GM13977 (cell line): ENCODE measurements at regions not wholly inside any gene's neighbourhood (a gene's known extent, or its start where the extent isn't known, plus 50 kb on each side); places are given as distances from the start of the nearest gene placed in this dataset.

ENCODE experiments used
- DNase-seq: peaks from one replicate; pipeline ENCODE4 v3.0.0; 2012; ENCODE audit warnings: low spot score
- in situ Hi-C: fragments of 300-500 bp; cut with MboI; formaldehyde crosslinking; loops from one replicate; pipeline ENCODE4 v1.12.0; 2022; ENCODE audit warnings: low sequenced_read_pairs, low pct_unique_long_range_greater_than_20kb, mixed read lengths, inconsistent platforms; ENCODE audit not compliant: unreplicated experiment
- TF ChIP-seq, protein P1 (sequence below): IDR thresholded peaks from 2 replicates; pipeline ENCODE4 v1.5.1; 2012; ENCODE audit warnings: mild to moderate bottlenecking, control low read depth; ENCODE audit not compliant: insufficient read depth; ENCODE audit errors: extremely low read depth, missing control alignments

DNA sequence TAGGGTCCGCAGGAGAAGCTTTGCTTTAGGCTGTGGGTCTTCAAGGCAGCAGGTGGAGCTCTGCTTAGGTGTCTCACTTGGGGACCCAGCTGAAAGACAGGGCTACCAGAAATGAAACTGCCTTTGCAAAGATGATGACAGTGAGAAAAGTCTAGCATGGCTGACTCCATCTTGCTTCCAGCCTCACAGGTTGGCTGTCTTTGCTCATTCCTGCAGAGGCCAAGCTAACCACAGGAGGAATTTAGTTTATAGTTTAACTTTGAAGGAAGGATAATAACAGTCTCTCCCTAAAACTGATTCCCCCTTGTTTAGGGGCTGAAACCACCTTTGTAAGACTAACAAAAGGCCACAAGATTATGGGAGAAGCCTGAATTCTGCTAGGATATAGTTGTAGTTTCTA, 252.4 kb downstream of the UQCRFS1 start:
- TF ChIP-seq, protein P1, sequence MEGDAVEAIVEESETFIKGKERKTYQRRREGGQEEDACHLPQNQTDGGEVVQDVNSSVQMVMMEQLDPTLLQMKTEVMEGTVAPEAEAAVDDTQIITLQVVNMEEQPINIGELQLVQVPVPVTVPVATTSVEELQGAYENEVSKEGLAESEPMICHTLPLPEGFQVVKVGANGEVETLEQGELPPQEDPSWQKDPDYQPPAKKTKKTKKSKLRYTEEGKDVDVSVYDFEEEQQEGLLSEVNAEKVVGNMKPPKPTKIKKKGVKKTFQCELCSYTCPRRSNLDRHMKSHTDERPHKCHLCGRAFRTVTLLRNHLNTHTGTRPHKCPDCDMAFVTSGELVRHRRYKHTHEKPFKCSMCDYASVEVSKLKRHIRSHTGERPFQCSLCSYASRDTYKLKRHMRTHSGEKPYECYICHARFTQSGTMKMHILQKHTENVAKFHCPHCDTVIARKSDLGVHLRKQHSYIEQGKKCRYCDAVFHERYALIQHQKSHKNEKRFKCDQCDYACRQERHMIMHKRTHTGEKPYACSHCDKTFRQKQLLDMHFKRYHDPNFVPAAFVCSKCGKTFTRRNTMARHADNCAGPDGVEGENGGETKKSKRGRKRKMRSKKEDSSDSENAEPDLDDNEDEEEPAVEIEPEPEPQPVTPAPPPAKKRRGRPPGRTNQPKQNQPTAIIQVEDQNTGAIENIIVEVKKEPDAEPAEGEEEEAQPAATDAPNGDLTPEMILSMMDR: no peak
- DNase-seq: no peak
- in situ Hi-C loops: no loop called here

DNA sequence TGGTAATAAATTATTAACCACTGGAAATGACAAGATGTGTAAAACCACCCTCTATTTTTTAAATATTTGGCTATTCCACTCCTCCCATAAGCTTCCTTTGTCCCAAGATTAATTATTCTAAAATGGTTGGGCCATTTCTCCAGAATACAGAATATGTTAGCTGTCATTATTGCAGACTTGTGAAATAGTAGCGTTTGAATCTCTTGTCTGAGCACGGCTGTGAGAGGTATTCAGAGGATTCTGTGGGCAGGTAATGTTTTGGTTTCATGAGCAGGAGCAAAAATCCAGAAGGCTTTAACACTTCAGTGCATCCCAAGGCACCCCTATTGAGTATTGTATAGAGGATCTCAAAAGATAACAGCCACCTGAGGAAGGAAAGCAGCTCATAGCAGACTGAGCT, 256.0 kb downstream of the UQCRFS1 start:
- no peak for DNase-seq
- in situ Hi-C loops: no loop called here
- TF ChIP-seq, protein P1: no peak

DNA sequence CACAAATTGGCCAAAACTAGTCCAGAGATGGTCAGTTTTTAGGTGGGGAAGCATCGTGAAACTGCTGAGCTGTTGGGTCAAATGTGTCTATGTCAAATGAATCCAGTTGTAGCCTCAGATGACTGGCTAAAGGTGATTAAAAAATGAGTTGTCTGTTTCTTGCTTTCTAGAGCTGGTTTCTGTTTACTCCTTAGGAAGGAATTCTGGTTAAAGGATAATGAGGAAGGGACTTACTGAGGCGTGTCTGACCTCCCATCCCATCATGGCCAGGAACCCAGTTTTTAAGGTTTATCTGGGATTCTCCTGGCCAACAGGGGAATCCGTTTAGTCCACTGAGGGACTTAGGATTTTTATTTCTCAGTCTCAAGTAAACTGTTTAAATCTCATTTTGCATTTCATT, 256.5 kb downstream of the UQCRFS1 start:
- TF ChIP-seq, protein P1: no peak
- no peak for DNase-seq
- in situ Hi-C loops: no loop called here

DNA sequence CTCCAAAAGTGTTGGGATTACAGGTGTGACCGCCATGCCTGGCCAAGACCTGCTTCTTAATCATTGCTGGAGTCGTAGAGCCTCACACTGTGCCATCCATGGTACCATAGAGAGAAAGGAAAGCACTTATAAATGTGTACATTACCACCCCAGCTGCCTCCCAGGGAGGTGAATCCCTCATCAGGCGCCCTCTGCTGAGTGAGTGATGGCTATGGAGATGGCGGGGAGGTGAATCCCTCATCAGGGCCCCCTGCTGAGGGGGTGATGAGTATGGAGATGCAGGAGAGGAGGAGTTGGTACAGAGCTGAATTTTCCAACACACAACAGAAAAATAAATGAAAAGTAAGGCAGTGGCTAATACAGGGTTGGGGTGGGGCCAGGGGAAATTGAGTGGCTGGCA, 263.4 kb downstream of the UQCRFS1 start:
- TF ChIP-seq, protein P1: no peak
- DNase-seq: no peak
- in situ Hi-C loops: no loop called here

DNA sequence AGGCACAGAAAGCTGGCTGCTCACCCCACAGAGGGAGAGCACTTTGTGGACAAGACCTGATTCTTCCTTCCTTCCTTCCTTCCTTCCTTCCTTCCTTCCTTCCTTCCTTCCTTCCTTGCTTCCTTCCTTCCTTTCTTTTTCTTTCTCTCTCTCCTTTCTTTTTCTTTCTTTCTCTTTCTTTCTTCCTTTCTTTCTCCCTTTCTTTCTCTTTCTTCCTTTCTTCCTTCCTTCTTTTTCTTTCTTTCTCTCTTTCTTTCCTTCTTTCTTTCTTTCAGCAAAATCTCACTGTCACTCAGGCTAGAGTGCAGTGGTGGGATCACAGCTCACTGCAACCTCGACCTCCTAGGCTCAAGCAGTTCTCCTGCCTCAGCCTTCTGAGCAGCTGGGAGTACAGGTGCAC, 263.9 kb downstream of the UQCRFS1 start:
- in situ Hi-C loops: no loop called here

DNA sequence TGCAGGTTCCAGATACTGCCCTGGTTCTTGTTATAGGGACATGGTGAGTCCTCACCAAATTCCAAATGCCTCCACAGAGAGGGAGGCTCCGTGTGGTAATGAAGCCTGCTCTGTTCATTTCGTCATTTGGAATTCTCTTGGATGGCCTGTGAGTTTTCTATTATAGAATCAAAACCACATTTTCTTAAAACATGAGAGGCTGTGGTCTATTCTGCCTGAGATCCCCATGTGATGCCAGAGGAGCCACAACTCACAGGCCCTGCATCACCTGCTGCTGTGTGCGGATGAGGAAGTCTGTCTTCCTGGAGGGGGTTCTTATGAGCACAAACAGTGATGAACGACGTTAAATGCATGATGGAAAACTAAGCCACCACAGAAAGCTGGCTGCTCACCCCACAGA, 264.4 kb downstream of the UQCRFS1 start:
- no peak for DNase-seq
- in situ Hi-C loops: no loop called here

More for the DNA sequence above, 263.9 kb downstream of the UQCRFS1 start:
- DNase-seq: no peak
- TF ChIP-seq, protein P1: no peak

DNA sequence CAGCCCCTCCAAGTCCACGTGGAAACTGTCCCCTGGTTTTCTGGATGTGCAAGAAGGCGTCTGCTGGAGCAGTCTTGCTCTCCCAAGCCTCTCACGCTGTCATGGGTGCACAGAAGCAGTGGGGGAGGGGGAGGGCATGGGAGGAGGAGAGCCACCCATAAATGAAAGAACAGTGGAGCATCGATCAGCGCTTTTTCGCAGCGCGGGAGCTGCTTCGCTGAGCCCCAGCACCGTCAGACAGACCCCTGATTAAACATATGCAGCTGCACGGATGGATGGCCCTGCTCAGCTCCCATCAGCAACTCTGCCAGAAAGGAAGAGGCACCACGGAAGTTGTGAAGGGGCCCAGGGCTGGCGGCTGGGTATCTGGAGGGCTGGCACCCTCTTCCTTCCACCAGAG, 264.9 kb downstream of the UQCRFS1 start:
- DNase-seq: no peak
- in situ Hi-C loops: no loop called here
- TF ChIP-seq, protein P1: no peak

More for the DNA sequence above, 264.4 kb downstream of the UQCRFS1 start:
- TF ChIP-seq, protein P1: no peak
